GM12873 (cell line): ENCODE measurements at regions not wholly inside any gene's neighbourhood (a gene's known extent, or its start where the extent isn't known, plus 50 kb on each side); places are given as distances from the start of the nearest gene placed in this dataset.

Experiments used
- TF ChIP-seq, protein P1 (sequence below): IDR thresholded peaks from 2 replicates; pipeline ENCODE4 v1.5.1; 2012; ENCODE audit warnings: low read depth, mild to moderate bottlenecking, moderate library complexity, low read length, control low read depth; ENCODE audit not compliant: insufficient read depth; ENCODE audit errors: missing control alignments

DNA sequence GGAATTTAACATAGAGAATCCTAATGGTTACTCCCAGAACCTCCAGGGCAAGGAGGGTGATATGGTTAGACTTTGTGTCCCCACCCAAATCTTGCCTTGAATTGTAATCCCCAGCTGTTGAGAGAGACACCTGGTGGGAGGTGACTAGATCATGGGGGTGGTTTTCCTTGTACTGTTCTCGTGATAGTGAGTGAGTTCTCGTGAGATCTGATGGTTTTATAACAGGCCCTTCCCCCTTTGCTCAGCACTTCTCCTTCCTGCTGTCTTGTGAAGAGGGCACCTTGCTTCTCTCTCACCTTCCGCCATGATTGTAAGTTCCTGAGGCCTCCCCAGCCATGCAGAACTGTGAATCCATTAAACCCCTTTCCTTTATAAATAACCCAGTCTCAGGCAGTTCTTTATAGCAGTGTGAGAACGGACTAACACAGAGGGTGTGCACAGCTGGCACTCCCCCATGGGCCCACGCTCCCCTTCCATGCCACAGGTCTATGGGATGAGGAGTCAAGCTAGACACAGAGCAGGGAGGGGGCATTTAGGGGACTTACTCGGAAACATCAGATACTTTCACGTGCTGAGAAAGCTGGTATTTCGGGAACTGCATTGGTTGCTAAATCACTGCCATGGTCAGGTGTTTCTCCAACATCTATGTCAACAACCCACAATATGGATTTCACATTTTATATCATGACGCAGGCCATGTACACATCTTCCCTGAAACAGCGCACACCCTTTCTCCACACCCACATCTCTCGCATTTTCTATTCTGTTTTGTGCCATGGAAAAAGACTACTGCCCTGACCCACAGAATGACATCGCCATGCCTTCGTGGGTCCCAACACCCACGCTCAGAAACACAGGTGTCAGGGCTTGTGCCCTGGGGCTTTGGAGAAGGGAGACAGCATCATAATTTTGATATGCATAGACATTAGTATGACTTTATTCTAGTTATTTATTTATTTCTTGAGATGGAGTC is 199.1 kb upstream of the GSE1 start:
- TF ChIP-seq, protein P1, sequence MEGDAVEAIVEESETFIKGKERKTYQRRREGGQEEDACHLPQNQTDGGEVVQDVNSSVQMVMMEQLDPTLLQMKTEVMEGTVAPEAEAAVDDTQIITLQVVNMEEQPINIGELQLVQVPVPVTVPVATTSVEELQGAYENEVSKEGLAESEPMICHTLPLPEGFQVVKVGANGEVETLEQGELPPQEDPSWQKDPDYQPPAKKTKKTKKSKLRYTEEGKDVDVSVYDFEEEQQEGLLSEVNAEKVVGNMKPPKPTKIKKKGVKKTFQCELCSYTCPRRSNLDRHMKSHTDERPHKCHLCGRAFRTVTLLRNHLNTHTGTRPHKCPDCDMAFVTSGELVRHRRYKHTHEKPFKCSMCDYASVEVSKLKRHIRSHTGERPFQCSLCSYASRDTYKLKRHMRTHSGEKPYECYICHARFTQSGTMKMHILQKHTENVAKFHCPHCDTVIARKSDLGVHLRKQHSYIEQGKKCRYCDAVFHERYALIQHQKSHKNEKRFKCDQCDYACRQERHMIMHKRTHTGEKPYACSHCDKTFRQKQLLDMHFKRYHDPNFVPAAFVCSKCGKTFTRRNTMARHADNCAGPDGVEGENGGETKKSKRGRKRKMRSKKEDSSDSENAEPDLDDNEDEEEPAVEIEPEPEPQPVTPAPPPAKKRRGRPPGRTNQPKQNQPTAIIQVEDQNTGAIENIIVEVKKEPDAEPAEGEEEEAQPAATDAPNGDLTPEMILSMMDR = no peak

DNA sequence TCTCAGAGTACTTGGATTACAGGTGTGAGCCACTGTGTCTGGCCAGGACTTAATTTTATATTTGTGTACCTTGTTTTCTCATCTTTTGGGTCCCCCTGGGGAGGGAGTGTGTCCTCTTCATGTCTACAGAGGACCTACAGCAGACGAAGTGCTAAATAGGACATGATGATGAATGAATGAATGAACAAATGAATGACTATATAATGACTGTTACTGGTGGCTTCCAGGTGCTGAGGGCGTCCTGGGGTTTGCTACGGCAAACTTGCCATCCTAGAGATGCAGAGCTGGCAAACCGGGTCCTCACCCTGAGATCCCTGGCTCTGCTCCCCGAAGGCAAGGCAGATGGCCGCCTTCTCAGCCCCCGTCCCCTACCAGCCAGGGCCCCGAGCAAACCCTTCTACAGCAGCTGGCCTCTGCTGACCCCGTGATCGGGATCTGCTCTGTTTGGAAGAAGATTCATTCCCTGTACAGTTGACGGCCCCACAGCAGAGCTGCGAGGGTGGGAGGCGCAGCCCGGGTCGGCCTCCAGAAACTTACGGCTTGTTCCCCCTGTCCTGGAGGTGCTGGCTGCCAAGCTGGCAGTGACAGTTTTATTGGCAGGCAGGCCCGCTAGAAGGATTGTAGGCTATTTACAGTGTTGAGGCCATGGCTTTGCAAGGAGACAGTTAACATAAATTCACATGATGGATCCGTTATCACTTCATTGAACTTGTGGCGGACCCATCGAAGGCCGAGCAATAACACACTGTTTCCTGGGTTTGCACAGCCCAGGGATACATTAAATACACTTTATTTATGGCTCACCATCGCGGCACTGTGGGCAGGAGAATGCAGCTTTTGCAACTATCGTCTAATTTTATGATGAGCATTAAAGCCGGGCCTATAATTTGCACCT is 197.7 kb upstream of the GSE1 start:
- TF ChIP-seq, protein P1 = no peak

DNA sequence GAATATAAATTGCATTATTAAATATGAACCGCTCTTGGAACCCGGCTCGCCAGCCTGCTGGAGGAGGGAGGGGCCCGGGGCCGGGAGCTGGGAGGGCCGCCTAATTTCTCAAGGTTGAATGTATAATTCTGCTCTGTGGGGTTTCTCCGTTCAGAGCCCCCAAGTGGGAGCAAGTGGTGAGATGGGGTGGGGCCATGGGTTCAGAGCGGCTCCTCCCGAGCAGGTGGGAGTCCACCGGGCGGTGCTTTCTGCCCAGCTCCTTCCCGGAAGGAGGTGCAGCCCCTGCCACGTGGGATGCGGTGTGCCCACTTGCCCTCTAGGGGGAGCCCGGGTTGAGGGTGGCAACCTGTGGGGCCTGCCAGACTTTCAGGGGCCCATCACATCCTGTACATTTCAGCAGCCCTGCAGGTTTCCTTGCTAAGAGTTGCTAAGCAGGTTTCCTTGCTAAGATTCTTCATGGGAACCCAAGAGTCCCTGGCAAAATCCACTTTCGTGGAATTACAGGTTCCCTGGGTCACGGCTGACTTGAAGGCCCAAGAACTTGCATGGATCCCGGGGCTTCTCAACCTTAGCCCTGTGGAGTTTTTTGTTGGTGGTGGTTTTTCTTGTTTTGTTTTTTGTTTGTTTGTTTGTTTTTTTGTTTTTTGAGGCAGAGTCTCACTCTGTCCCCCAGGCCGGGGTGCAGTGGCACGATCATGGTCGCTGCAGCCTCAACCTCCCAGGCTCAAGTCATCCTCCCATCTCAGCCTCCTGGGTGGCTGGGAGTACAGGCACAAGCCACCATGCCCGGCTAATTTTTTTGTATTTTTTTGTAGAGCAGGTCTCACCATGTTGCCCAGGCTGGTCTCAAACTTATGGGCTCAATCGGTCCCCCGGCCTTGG is 196.7 kb upstream of the GSE1 start:
- TF ChIP-seq, protein P1 = peak; percentile 82

DNA sequence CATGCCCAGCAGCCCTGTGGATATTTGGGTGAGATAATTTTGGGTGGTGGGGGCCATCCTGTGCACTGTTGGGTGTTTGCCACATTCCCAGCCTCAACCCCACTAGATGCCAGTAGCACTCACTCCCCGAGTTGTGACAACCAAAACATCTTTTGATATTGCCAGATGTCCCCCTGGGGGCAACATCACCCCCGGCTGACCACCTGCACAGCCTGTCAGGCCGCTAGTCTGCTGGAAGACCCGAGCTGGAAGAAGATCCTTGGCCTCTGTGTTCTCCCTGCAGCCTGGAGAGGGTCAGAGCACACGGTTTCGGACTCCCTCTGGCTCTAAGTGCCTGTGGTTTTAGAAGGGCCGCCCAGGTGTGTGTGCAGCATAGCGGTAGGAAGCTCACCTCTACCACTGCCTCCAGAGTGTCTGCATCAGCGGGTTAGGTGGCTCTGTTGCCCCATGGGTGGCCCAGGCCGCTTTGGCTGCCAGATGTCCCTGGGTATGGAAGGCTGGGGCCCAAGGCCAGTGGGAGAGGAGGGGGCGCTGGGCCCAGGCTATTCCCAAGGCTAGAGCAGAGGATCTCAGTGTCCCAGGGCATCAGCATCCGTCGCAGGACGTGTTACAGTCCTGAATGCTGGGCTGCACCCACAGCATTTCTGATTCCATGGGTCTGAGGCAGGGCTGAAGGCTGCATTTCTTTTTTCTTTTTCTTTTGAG is 195.8 kb upstream of the GSE1 start:
- TF ChIP-seq, protein P1 = no peak

DNA sequence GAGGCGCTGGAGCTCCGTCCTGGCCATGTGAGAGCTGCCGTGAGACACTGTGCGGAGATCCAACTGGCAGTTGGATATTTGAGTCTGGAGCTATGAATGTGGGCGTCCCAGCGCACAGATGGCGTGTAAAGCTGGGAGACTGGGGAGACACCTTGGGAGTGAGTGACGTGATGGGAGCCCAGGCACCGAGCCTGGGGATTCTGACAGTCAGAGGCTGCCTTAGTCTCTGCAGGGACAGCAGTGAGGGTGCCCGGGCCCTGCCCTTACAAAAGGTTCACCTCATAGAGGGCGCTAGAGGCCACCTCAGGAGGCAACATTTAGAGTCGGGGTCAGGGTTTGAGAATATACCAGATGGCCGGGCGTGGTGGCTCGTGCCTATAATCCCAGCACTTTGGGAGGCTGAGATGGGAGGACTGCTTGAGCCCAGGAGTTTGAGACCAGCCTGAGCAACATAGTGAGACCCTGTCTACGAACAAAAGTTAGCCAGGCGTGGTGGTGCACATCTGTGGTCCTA is 194.1 kb upstream of the GSE1 start:
- TF ChIP-seq, protein P1 = no peak
